CD4-positive, alpha-beta T cell (primary cell): ENCODE measurements at regions not wholly inside any gene's neighbourhood (a gene's known extent, or its start where the extent isn't known, plus 50 kb on each side); places are given as distances from the start of the nearest gene placed in this dataset.

Experiments
- ATAC-seq: fragments of 200-7000 bp; cut with Tn5 transposase; one replicate; pipeline ENCODE4 v1.10.0; 2022; ENCODE audit warnings: mild to moderate bottlenecking; ENCODE audit not compliant: poor library complexity
- CTCF ChIA-PET: fragments of 350-600 bp; sonication (Branson Sonifier 250); formaldehyde crosslinking; loops from one replicate; lab custom pipeline; 2021; ENCODE audit warnings: antibody characterized with exemption, inconsistent platforms; lab: Charles Lee
- POLR2A ChIA-PET: fragments of 350-600 bp; sonication (Branson Sonifier 250); formaldehyde crosslinking; loops from one replicate; lab custom pipeline; 2021; ENCODE audit warnings: antibody characterized with exemption, inconsistent platforms; lab: Charles Lee
- DNase-seq, 14 experiments: peaks; one replicate each; pipeline ENCODE4 v3.0.0-alpha.2; 2013 to 2020; ENCODE audit warnings: mixed read lengths in 2 of 14
- H3K27ac ChIP-seq, 2 donors: one replicate each; pipeline versions ENCODE4 v1.5.1 to v1.7.0; 2013; ENCODE audit warnings: low read length in 2 of 2, low read depth in 1 of 2, mild to moderate bottlenecking in 1 of 2
- H3K27me3 ChIP-seq, 2 experiments: 1 replicate in 1 of 2; 2 replicates in 1 of 2; pipeline versions ENCODE4 v1.6.1 to v1.7.0; 2013; ENCODE audit warnings: low read length in 2 of 2, control low read depth in 1 of 2, mild to moderate bottlenecking in 1 of 2, moderate library complexity in 1 of 2; ENCODE audit not compliant: insufficient read depth in 2 of 2, control insufficient read depth in 1 of 2
- H3K36me3 ChIP-seq: one replicate; pipeline ENCODE4 v1.6.1; 2013; ENCODE audit warnings: low read length, control low read depth; ENCODE audit not compliant: insufficient read depth
- H3K4me1 ChIP-seq: one replicate; pipeline ENCODE4 v1.6.1; 2013; ENCODE audit warnings: low read length, control low read depth; ENCODE audit not compliant: insufficient read depth
- H3K4me3 ChIP-seq: one replicate; pipeline ENCODE4 v1.5.1; 2013; ENCODE audit warnings: mild to moderate bottlenecking, low read length, moderate library complexity
- H3K9me3 ChIP-seq, 2 experiments: 1 replicate in 1 of 2; 2 replicates in 1 of 2; pipeline versions ENCODE4 v1.6.1 to v1.7.0; 2013; ENCODE audit warnings: low read length in 2 of 2, mild to moderate bottlenecking in 2 of 2, control low read depth in 1 of 2, moderate library complexity in 1 of 2; ENCODE audit not compliant: control insufficient read depth in 1 of 2, insufficient read depth in 1 of 2
- H3K27ac Mint-ChIP-seq: one replicate; pipeline ENCODE4 v1.8.0; 2020; ENCODE audit warnings: mixed read lengths
- H3K27me3 Mint-ChIP-seq: one replicate; pipeline ENCODE4 v1.8.0; 2021; ENCODE audit warnings: mixed read lengths
- H3K36me3 Mint-ChIP-seq: one replicate; pipeline ENCODE4 v1.8.0; 2021; ENCODE audit warnings: low read depth, mixed read lengths
- H3K4me1 Mint-ChIP-seq: one replicate; pipeline ENCODE4 v1.8.0; 2021; ENCODE audit warnings: low read depth, mixed read lengths
- H3K4me3 Mint-ChIP-seq: one replicate; pipeline ENCODE4 v1.8.0; 2020; ENCODE audit warnings: mild to moderate bottlenecking, mixed read lengths
- H3K9me3 Mint-ChIP-seq: one replicate; pipeline ENCODE4 v1.8.0; 2020; ENCODE audit warnings: mixed read lengths
- CTCF ChIP-seq: fragments of 200-600 bp; IDR thresholded peaks from one replicate; pipeline ENCODE4 v1.8.0; 2022; ENCODE audit warnings: antibody characterized with exemption, mild to moderate bottlenecking
- intact Hi-C, 2 experiments: fragments of 100-400 bp; cut with DNase I in 1 of 2; cut with micrococcal nuclease in 1 of 2; formaldehyde crosslinking; loops; one replicate each; pipeline versions ENCODE4 v1.15.1 to v1.9.0; 2023 to 2025; cut with DNase I, micrococcal nuclease

DNA sequence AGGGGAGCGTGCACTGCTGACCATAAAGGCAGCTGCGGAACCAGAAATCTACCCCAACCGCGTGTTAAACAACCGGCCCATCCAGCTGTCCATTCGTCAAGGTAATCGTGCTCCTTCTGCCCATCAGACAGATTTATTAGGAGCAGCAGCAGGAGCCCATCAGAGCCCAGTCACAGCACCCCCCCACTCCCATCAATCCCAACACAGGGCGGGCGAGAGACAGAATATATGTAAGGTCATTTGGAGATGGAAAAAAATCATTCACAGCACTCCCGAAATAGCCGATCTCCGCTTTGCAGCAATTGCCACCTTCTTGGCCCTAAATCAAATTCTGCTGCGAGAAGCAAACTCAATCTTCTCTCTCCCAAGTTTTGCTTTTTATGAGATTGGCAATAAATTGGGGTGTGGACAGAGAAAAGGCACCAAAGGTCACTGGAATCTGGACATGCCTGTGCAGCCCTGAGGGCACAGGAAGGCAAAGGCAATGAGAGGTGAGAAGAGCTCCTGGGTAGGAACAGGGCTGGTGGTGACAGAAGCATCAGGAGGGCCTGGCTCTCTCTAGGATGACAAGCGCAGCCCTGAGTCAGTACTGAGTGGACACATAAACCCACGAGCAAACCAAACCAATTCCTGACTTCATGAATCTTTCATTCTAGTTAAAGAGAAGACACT, 145.0 kb upstream of the ZMIZ1 start:
- CTCF ChIA-PET: no interaction called here
- H3K36me3 ChIP-seq: no peaks in the 10 kb centered on the region
- no peak overlapping the region for H3K27ac ChIP-seq
- TF ChIP-seq CTCF: no peak
- Mint-ChIP-seq H3K27me3 (no peaks in the 10 kb centered on the region), H3K36me3 (no peaks in the 10 kb centered on the region), H3K4me3 (no peak overlapping the region), H3K4me1 (no peaks in the 10 kb centered on the region), H3K9me3 (no peaks in the 10 kb centered on the region), H3K27ac (no peak overlapping the region)
- no peaks in the 10 kb centered on the region for H3K9me3 ChIP-seq
- intact Hi-C loops: no loop called here
- no peaks in the 10 kb centered on the region for H3K27me3 ChIP-seq
- H3K4me1 ChIP-seq: no peaks in the 10 kb centered on the region
- no peak overlapping the region for H3K4me3 ChIP-seq
- POLR2A ChIA-PET: no interaction called here
- no peak for DNase-seq
- no peak for ATAC-seq

DNA sequence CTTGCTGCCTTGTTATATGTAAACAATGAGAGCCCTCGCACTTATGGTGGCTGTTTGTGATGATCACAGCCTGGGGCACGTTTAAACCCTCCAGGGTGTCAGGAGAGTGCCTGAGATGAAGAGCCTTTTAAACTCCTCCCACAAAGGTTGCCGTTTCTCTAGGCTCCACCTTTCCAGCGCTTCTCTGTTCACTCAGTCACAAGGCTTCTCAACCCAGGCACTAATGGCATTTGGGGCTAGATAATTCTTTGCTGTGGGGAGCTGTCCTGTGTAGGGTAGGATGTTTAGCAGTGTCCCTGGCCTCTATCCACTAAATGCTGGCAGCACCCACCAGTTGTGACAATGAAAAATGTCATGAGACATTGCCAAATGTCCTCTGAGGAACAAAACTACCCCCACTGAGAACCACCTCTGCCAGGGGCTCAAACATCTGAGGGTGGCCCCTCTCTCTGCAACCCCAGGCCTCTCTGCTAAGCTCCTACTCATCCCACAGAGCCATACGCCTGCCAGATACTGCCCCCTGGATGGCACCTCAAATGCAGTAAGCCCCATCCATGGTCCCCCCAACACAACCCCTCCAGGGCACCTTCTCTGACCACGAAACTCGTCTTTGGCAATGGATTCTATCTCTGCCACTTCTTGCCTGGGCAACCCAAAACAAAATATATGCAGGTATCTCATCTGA, 144.3 kb upstream of the ZMIZ1 start:
- Mint-ChIP-seq H3K27me3 (no peaks in the 10 kb centered on the region), H3K27ac (no peak overlapping the region), H3K4me1 (no peaks in the 10 kb centered on the region), H3K9me3 (no peaks in the 10 kb centered on the region), H3K4me3 (no peak overlapping the region), H3K36me3 (no peaks in the 10 kb centered on the region)
- TF ChIP-seq CTCF: no peak
- DNase-seq (no peak), ATAC-seq (no peak)
- ChIA-PET POLR2A (no interaction called here), CTCF (no interaction called here)
- Histone ChIP-seq H3K4me1 (no peaks in the 10 kb centered on the region), H3K27me3 (no peaks in the 10 kb centered on the region), H3K9me3 (no peaks in the 10 kb centered on the region), H3K4me3 (no peak overlapping the region), H3K27ac (no peak overlapping the region), H3K36me3 (no peaks in the 10 kb centered on the region)
- intact Hi-C loops: no loop called here

GRCh38 chr10:78925275-78925674, 143.5 kb upstream of the ZMIZ1 start:
- Histone ChIP-seq H3K27ac (no peak overlapping the region), H3K4me1 (no peaks in the 10 kb centered on the region), H3K9me3 (no peaks in the 10 kb centered on the region), H3K36me3 (no peaks in the 10 kb centered on the region), H3K27me3 (no peaks in the 10 kb centered on the region), H3K4me3 (no peak overlapping the region)
- no peak overlapping the region for H3K27ac Mint-ChIP-seq
- DNase-seq: no peak
- TF ChIP-seq CTCF: no peak
- ChIA-PET CTCF (no interaction called here), POLR2A (no interaction called here)
- intact Hi-C loops: no loop called here
- no peaks in the 10 kb centered on the region for H3K27me3 Mint-ChIP-seq
- no peak overlapping the region for H3K4me3 Mint-ChIP-seq
- no peak for ATAC-seq
- H3K36me3 Mint-ChIP-seq: no peaks in the 10 kb centered on the region
- H3K4me1 Mint-ChIP-seq: no peaks in the 10 kb centered on the region
- no peaks in the 10 kb centered on the region for H3K9me3 Mint-ChIP-seq
